SK-N-SH (cell line): ENCODE measurements at regions not wholly inside any gene's neighbourhood (a gene's known extent, or its start where the extent isn't known, plus 50 kb on each side); places are given as distances from the start of the nearest gene placed in this dataset.
"Not testable (repeated sequence)": the region's sequence is repeated elsewhere in the genome, so short reads cannot be mapped to it uniquely, and the experiment has no call there.

Experiments
- CTCF ChIA-PET: fragments of 300-600, 350-600 bp; formaldehyde crosslinking; extraction: SDS; loops from one replicate; lab custom pipeline; 2021; lab: Yijun Ruan, JAX
- POLR2A ChIA-PET: fragments of 350-600 bp; sonication (Branson Sonifier 250); formaldehyde crosslinking; extraction: SDS; loops from one replicate; lab custom pipeline; 2020; ENCODE audit warnings: antibody characterized with exemption, inconsistent platforms; lab: Yijun Ruan, JAX
- DNase-seq: peaks from one replicate; pipeline ENCODE4 v3.0.0; 2012
- H2AFZ ChIP-seq: fragments of 200-600 bp; sonication (generic); 2 replicates; pipeline ENCODE4 v1.8.1; 2016; ENCODE audit warnings: antibody characterized with exemption, mild to moderate bottlenecking, low read depth
- H3F3A ChIP-seq: fragments of 200-600 bp; sonication (generic); replicated peaks from 2 replicates; pipeline ENCODE3; 2016; ENCODE audit warnings: antibody characterized with exemption, mild to moderate bottlenecking; ENCODE audit not compliant: insufficient read depth
- H3K27ac ChIP-seq, 2 experiments: fragments of 200-500 bp in 1 of 2; fragments of 200-600 bp in 1 of 2; sonication (Bioruptor generic) in 1 of 2; sonication (generic), shearing (Covaris generic) in 1 of 2; 2 replicates each; pipeline versions ENCODE4 v1.5.1 to v1.6.1; 2014 to 2016; ENCODE audit warnings: low read depth in 2 of 2, inconsistent platforms in 1 of 2, low read length in 1 of 2, mild to moderate bottlenecking in 1 of 2, mixed read lengths in 1 of 2
- H3K27me3 ChIP-seq: fragments of 200-600 bp; sonication (generic), shearing (Covaris generic); 2 replicates; pipeline ENCODE4 v1.6.1; 2016; ENCODE audit warnings: mixed run types; ENCODE audit not compliant: insufficient read depth
- H3K36me3 ChIP-seq, 2 experiments: fragments of 200-500 bp in 1 of 2; fragments of 200-600 bp in 1 of 2; sonication (Bioruptor generic) in 1 of 2; sonication (generic) in 1 of 2; replicated peaks in 1 of 2; 2 replicates each; pipeline versions ENCODE3 to v1.5.1; 2014 to 2016; ENCODE audit warnings: low read length in 1 of 2, mild to moderate bottlenecking in 1 of 2; ENCODE audit not compliant: insufficient read depth in 2 of 2, control insufficient read depth in 1 of 2
- H3K4me1 ChIP-seq, 2 experiments: fragments of 200-500 bp in 1 of 2; fragments of 200-600 bp in 1 of 2; sonication (Bioruptor generic) in 1 of 2; sonication (generic), shearing (Covaris generic) in 1 of 2; 2 replicates each; pipeline versions ENCODE4 v1.5.1 to v1.6.1; 2014 to 2016; ENCODE audit warnings: low read depth in 1 of 2, low read length in 1 of 2, mixed run types in 1 of 2; ENCODE audit not compliant: insufficient read depth in 2 of 2, control insufficient read depth in 1 of 2
- H3K4me2 ChIP-seq: fragments of 200-600 bp; sonication (generic), shearing (Covaris generic); 2 replicates; pipeline ENCODE4 v1.6.1; 2017; ENCODE audit warnings: mixed run types
- H3K4me3 ChIP-seq, 2 experiments: fragments of 200-500 bp in 1 of 2; fragments of 200-600 bp in 1 of 2; sonication (Bioruptor generic) in 1 of 2; sonication (generic), shearing (Covaris generic) in 1 of 2; 2 replicates each; pipeline versions ENCODE4 v1.5.1 to v1.8.1; 2014 to 2016; ENCODE audit warnings: low read depth in 2 of 2, inconsistent platforms in 1 of 2, low read length in 1 of 2, mild to moderate bottlenecking in 1 of 2, mixed read lengths in 1 of 2, moderate library complexity in 1 of 2
- H3K79me2 ChIP-seq: fragments of 200-600 bp; sonication (generic); 2 replicates; pipeline ENCODE4 v1.8.1; 2017; ENCODE audit warnings: mild to moderate bottlenecking; ENCODE audit not compliant: insufficient read depth
- H3K9ac ChIP-seq: fragments of 200-600 bp; sonication (generic); 2 replicates; pipeline ENCODE4 v1.6.1; 2017; ENCODE audit warnings: mixed run types
- H3K9me2 ChIP-seq: fragments of 200-600 bp; sonication (generic); 2 replicates; pipeline ENCODE4 v1.6.1; 2017; ENCODE audit warnings: mixed run types
- H3K9me3 ChIP-seq: fragments of 200-600 bp; sonication (generic); 2 replicates; pipeline ENCODE4 v1.6.1; 2017; ENCODE audit warnings: mixed run types, mild to moderate bottlenecking, moderate library complexity
- H4K20me1 ChIP-seq: fragments of 200-600 bp; sonication (generic); 2 replicates; pipeline ENCODE4 v1.6.1; 2017; ENCODE audit warnings: mild to moderate bottlenecking, mixed run types; ENCODE audit not compliant: insufficient read depth
- ELF1 ChIP-seq: IDR thresholded peaks from 2 replicates; pipeline ENCODE4 v1.4.0; 2012
- EZH2phosphoT487 ChIP-seq: fragments of 200-600 bp; sonication (generic); IDR thresholded peaks from 2 replicates; pipeline ENCODE4 v1.6.1; 2017; ENCODE audit warnings: low read depth, mixed run types, mild to moderate bottlenecking, antibody characterized with exemption, moderate library complexity, borderline replicate concordance
- FOSL2 ChIP-seq: IDR thresholded peaks from 2 replicates; pipeline ENCODE4 v1.4.0; 2012; ENCODE audit warnings: low read depth, mild to moderate bottlenecking, moderate library complexity, borderline replicate concordance
- FOXJ3 ChIP-seq: sonication (generic); formaldehyde crosslinking; IDR thresholded peaks from 2 replicates; pipeline ENCODE4 v1.5.1; 2020; ENCODE audit warnings: mild to moderate bottlenecking, missing genetic modification reagents
- IRF3 ChIP-seq: fragments of 150-350 bp; IDR thresholded peaks from 2 replicates; pipeline ENCODE4 v1.6.1; 2016; ENCODE audit warnings: mild to moderate bottlenecking, low read depth, low read length
- JUND ChIP-seq: IDR thresholded peaks from 2 replicates; pipeline ENCODE4 v1.4.0; 2012
- MEF2A ChIP-seq: IDR thresholded peaks from 2 replicates; pipeline ENCODE4 v1.4.0; 2012; ENCODE audit warnings: low read depth, borderline replicate concordance
- POLR2AphosphoS5 ChIP-seq: IDR thresholded peaks from 2 replicates; pipeline ENCODE4 v1.6.1; 2012; ENCODE audit warnings: low read depth, low read length
- SMC3 ChIP-seq: IDR thresholded peaks from 2 replicates; pipeline ENCODE4 v1.6.1; 2012; ENCODE audit warnings: low read depth, low read length, improper control_type of control experiment
- TAF1 ChIP-seq: IDR thresholded peaks from 2 replicates; pipeline ENCODE4 v1.6.1; 2012; ENCODE audit warnings: low read depth, mild to moderate bottlenecking, low read length, moderate library complexity, borderline replicate concordance
- TEAD4 ChIP-seq: IDR thresholded peaks from 2 replicates; pipeline ENCODE4 v1.4.0; 2012; ENCODE audit warnings: mild to moderate bottlenecking, borderline replicate concordance; ENCODE audit not compliant: insufficient read depth
- USF2 ChIP-seq: fragments of 150-350 bp; IDR thresholded peaks from 2 replicates; pipeline ENCODE4 v1.6.1; 2017; ENCODE audit warnings: antibody characterized with exemption, low read length, low read depth, borderline replicate concordance
- WGBS: methylation state at CpG from one replicate; pipeline ENCODE4 v1.1.6; 2017; ENCODE audit warnings: low lambda C conversion rate; 5-methylcytosine and 5-hydroxymethylcytosine counted together
- TF ChIP-seq, protein P1 (sequence below): fragments of 200-600 bp; sonication (generic); IDR thresholded peaks from 2 replicates; pipeline ENCODE4 v1.6.1; 2017; ENCODE audit warnings: antibody characterized with exemption, mild to moderate bottlenecking, moderate library complexity
- TF ChIP-seq, protein P2 (sequence below): IDR thresholded peaks from 2 replicates; pipeline ENCODE4 v1.4.0; 2012; ENCODE audit warnings: low read depth

- DNase-seq = no peak
- Histone ChIP-seq H3K4me3 (no peak overlapping the region), H3F3A (no peaks in the 10 kb centered on the region), H3K27ac (no peak overlapping the region), H3K4me2 (no peak overlapping the region), H3K36me3 (no peaks in the 10 kb centered on the region), H3K9me2 (no peaks in the 10 kb centered on the region), H3K27me3 (no peaks in the 10 kb centered on the region), H2AFZ (no peak overlapping the region), H4K20me1 (no peaks in the 10 kb centered on the region), H3K79me2 (no peaks in the 10 kb centered on the region), H3K9ac (no peak overlapping the region), H3K4me1 (no peaks in the 10 kb centered on the region), H3K9me3 (no peaks in the 10 kb centered on the region; the same call in 1 of the 2 replicates)
- TF ChIP-seq JUND = no peak
- TF ChIP-seq TAF1 = no peak
- WGBS = 31% methylated on average over 2 of the region's 2 CpGs
- ChIA-PET POLR2A (no interaction called here), CTCF (no interaction called here)
Observed at GRCh38 chr7:110557136-110557535, 533.8 kb upstream of the LRRN3 start.

DNA sequence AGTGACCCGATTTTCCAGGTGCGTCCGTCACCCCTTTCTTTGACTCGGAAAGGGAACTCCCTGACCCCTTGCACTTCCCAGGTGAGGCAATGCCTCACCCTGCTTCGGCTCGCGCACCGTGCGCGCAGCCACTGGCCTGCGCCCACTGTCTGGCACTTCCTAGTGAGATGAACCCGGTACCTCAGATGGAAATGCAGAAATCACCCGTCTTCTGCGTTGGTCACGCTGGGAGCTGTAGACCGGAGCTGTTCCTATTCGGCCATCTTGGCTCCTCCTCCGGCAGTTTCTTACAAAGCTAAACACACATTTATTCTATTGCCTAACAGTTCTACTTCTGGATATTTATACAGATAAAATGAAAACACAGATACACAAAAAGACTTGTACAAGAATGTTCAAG lies 527.6 kb upstream of the LRRN3 start:
- H3K27ac ChIP-seq, H3F3A ChIP-seq, H3K4me3 ChIP-seq, H3K4me2 ChIP-seq, H3K9me3 ChIP-seq, H3K27me3 ChIP-seq, H2AFZ ChIP-seq, H3K79me2 ChIP-seq, POLR2A ChIA-PET, H3K9me2 ChIP-seq, H3K36me3 ChIP-seq, H3K4me1 ChIP-seq, H4K20me1 ChIP-seq, DNase-seq, H3K9ac ChIP-seq, CTCF ChIA-PET: not testable (repeated sequence)
- 84% methylated on average over 17 of the region's 18 CpGs for WGBS

- Histone ChIP-seq H2AFZ (no peak overlapping the region), H3K4me2 (no peak overlapping the region), H3K4me1 (no peaks in the 10 kb centered on the region)
- no peak for TF ChIP-seq EZH2phosphoT487
- TF ChIP-seq, all 33 proteins: peak for 0
- H3K79me2 ChIP-seq = no peaks in the 10 kb centered on the region
- no peaks in the 10 kb centered on the region for H3K27me3 ChIP-seq
- no peak overlapping the region for H3K4me3 ChIP-seq
- no peaks in the 10 kb centered on the region for H4K20me1 ChIP-seq
- CTCF ChIA-PET = interaction anchor here (1.0 kb wide), 1 partner anchor 11 kb away, joined by 5 read pairs; no protein-coding TSS in a partner anchor
- no peaks in the 10 kb centered on the region for H3K9me2 ChIP-seq
- H3F3A ChIP-seq = no peaks in the 10 kb centered on the region
- no peaks in the 10 kb centered on the region for H3K36me3 ChIP-seq
- H3K27ac ChIP-seq = no peak overlapping the region
- H3K9ac ChIP-seq = no peak overlapping the region
- no peak for DNase-seq
- no peaks in the 10 kb centered on the region for H3K9me3 ChIP-seq
- POLR2A ChIA-PET = no interaction called here
Observed at GRCh38 chr7:110564246-110564645, 526.7 kb upstream of the LRRN3 start.

- H3K4me1 ChIP-seq = peaks cover 0 to 2% of the 10 kb centered on the region in 2 experiments; a peak in 1 of 4 replicates
- H3K4me3 ChIP-seq = no peak overlapping the region
- H3K4me2 ChIP-seq = no peak overlapping the region
- H3K36me3 ChIP-seq = no peaks in the 10 kb centered on the region
- 76% methylated on average over 3 of the region's 3 CpGs for WGBS
- H2AFZ ChIP-seq = no peak overlapping the region
- no peaks in the 10 kb centered on the region for H3K9me3 ChIP-seq
- no peak for DNase-seq
- ChIA-PET POLR2A (no interaction called here), CTCF (no interaction called here)
- H3F3A ChIP-seq = no peaks in the 10 kb centered on the region
- no peaks in the 10 kb centered on the region for H4K20me1 ChIP-seq
- H3K27ac ChIP-seq = no peak overlapping the region
- no peaks in the 10 kb centered on the region for H3K9me2 ChIP-seq
- no peak overlapping the region for H3K9ac ChIP-seq
- no peaks in the 10 kb centered on the region for H3K79me2 ChIP-seq
- no peaks in the 10 kb centered on the region for H3K27me3 ChIP-seq
- TF ChIP-seq, protein P1, sequence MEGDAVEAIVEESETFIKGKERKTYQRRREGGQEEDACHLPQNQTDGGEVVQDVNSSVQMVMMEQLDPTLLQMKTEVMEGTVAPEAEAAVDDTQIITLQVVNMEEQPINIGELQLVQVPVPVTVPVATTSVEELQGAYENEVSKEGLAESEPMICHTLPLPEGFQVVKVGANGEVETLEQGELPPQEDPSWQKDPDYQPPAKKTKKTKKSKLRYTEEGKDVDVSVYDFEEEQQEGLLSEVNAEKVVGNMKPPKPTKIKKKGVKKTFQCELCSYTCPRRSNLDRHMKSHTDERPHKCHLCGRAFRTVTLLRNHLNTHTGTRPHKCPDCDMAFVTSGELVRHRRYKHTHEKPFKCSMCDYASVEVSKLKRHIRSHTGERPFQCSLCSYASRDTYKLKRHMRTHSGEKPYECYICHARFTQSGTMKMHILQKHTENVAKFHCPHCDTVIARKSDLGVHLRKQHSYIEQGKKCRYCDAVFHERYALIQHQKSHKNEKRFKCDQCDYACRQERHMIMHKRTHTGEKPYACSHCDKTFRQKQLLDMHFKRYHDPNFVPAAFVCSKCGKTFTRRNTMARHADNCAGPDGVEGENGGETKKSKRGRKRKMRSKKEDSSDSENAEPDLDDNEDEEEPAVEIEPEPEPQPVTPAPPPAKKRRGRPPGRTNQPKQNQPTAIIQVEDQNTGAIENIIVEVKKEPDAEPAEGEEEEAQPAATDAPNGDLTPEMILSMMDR = no peak
- TF ChIP-seq IRF3 = no peak
- no peak for TF ChIP-seq TEAD4
- no peak for TF ChIP-seq FOSL2
- no peak for TF ChIP-seq USF2
- TF ChIP-seq, protein P2, sequence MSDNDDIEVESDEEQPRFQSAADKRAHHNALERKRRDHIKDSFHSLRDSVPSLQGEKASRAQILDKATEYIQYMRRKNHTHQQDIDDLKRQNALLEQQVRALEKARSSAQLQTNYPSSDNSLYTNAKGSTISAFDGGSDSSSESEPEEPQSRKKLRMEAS = no peak
- no peak for TF ChIP-seq POLR2AphosphoS5
- TF ChIP-seq ELF1 = no peak
- no peak for TF ChIP-seq MEF2A
- no peak for TF ChIP-seq SMC3
- no peak for TF ChIP-seq FOXJ3 (CRISPR knock-in tag)
Observed at GRCh38 chr7:110568388-110568787, 522.5 kb upstream of the LRRN3 start.
